Stimulated activated CD4-positive, alpha-beta T cell treated with anti-CD3 and anti-CD28 coated beads, TNF-alpha, amount 100 ng/mL, for 24 hours (primary cell): ENCODE measurements at regions not wholly inside any gene's neighbourhood (a gene's known extent, or its start where the extent isn't known, plus 50 kb on each side); places are given as distances from the start of the nearest gene placed in this dataset.

ENCODE experiments used
- DNase-seq, 3 experiments: peaks; one replicate each; pipeline ENCODE4 v3.0.0-alpha.2; 2020; ENCODE audit warnings: low read depth in 3 of 3

DNA sequence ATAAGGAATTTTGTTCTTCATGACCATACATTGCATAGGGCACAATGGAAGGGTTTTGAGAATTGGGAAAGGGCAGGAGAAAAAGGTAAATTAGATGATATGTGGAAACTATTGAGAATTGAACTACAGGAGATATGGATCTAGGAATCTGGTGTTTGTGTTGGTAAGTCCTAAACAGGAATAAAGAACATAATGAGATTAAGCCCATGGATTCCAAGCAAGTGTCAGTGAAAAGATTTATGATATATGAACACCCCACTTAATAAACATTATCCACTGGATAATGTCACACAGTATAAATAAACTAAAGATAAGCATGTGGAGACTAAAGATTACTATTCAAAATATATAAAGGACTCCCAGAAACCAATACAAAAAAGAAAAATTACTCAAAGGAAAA, 98.2 kb downstream of the TNFSF18 start:
- DNase-seq, result no peak

GRCh38 chr1:172954476-172955150, 96.1 kb downstream of the TNFSF18 start:
- DNase-seq, result no peak

DNA sequence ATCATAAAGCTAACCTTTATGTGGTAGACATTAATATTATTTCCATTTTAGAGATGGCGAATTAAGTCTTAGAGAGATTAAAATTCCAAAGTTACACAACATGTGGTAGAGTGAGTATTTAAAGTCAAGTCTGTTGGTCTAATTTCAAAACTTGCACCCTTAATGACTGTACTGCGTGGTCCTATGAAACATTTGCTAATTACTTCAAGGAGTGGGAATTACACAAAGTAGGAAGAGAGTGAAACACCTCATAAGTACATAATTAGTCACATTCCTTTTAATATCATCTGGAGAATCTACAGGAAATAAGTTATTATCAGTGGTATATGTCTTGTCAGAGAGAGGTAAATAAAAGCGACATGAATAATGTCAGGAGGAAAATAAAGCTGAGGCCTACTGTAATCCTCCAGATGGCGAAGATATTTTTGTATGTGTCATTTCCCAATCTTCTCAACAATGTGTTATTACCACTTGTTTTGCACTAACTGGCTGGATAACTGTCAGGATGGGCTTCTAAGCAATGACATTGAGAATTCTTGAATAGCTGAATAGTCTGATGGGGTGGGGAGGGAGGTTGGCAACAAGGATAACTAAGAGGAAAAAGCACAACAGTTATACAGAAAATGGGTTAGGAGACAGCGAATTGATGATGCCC, 95.5 kb downstream of the TNFSF18 start:
- DNase-seq, result no peak

GRCh38 chr1:172956871-172957270, 93.9 kb downstream of the TNFSF18 start:
- no peak for DNase-seq

DNA sequence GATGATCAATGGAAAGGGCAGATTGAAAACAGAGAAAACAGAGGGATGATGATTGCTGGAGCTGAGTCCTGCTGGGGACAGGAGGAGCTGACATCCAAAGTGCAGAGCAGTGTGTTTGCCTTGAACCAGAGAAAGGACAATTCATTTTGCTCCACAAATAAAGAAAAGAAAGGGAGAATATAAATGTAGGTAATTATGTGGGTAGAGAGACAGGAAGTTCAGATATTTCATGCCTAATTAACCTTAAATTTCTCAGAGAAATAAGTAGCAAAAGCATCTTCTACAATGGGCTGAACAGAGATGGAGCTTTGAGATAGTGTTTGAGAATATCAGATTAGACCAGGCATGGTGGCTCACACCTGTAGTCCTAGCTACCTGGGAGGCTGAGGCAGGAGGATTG, 93.2 kb downstream of the TNFSF18 start:
- DNase-seq, result no peak

DNA sequence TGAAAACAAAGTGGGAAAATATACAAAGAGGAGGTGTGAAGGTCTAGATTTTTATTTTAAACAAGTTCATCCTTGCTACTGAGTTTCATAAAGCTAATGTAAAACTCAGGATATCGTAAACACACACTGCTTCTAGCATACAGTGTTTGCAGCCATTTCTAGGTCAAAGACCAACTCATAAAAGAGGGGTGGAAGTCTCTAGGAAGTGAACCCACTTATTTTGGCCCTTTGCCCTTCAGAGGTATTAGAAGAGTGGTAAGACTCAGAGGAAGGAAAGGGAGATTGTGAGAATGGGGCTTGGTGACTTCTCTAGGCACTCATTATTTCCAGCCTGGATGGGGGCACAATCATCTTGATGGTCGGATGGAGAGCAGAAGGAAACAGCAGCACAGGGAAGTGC, 91.2 kb downstream of the TNFSF18 start:
- DNase-seq, result no peak

GRCh38 chr1:172960019-172960418, 90.7 kb downstream of the TNFSF18 start:
- DNase-seq, result no peak

GRCh38 chr1:172960454-172961208, 90.1 kb downstream of the TNFSF18 start:
- no peak for DNase-seq

GRCh38 chr1:172964864-172965263, 85.9 kb downstream of the TNFSF18 start:
- DNase-seq, result no peak

DNA sequence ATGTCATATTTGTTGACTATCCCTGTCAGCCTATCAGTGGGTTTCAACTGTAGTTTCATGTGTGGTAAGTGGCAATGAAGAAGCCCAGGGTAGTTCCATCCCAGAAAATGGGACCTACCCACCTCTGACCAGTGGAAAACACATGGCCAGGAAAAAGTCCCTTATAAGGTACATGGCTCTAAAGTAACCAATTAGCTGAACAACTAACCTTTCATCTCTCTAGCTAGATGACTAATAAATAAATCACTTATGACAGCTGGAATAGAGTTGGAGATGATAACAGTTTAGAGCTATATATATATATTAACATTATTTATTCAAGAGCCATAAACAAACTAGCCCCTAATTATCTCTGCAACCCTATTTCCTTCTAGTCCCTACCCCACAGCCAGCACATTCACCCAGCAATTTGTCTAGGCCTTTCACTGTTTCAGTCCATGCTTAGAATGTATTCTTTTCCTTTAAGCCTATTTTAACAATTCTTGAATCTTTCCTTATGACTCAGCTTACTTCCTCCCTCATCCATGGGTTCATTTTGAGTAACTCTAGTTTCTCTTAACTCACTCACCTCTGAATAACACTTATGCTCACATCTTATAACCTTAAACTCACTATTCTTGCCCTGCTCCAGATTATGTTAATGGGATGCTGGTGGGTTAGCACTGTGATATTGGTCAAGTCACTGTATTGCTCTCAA, 83.7 kb downstream of the TNFSF18 start:
- no peak for DNase-seq

DNA sequence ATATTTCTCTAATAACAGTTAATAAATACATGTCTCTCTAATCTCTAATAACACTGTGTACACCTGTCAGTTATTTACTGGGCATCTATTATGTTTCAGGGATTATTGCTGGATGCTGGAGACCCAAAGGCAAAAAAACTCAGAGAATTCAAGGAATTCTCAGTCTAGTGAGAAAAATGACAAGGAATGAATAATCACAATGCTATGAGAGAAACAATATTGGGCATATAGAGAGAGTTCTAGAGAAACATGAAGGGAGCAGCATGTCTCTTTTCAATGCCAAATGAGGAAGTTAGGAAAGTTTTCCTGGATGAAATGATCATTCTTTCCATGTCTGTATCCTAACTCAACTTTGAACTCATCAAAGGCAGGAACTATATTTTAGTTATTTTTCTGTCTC, 82.8 kb downstream of the TNFSF18 start:
- no peak for DNase-seq

DNA sequence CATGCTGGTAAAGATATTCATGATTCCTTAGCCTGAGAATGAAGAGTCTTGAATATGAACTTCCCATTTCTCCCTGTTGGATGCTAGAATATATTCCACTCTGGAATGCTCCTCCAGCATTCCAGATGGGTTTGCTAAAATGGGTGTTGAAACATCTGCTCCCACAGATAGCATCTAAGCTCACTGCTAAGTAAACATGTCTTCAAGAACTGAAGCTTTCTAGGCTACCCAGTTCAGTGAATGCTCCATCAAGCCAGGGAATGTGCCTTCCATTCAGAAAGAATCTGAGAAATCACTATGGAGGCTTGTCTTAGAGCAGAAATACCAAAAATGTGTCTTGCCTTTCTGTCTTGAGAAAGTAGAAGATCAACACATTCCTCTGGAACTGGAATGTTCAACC, 81.1 kb downstream of the TNFSF18 start:
- DNase-seq, result no peak

GRCh38 chr1:172970186-172970585, 80.6 kb downstream of the TNFSF18 start:
- no peak for DNase-seq

DNA sequence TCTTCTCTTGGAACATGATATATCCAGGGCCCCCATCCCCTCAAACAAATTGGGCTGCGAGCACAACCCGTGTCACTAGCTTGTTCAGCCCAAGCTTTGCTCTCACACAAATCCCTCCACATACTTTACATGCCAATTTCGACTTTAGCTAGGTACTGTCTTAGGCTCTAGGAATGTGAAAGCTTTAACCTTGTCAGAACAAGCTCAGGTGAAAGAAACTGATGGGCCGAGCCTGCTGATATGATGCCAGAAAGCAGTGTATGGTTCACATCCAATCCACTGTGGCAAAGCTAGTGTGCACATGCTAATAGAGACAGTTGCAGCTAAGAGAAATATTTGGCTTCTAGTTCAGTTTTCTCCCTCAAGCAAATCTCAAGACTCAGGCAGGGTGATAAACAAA, 79.5 kb downstream of the TNFSF18 start:
- DNase-seq, result no peak

DNA sequence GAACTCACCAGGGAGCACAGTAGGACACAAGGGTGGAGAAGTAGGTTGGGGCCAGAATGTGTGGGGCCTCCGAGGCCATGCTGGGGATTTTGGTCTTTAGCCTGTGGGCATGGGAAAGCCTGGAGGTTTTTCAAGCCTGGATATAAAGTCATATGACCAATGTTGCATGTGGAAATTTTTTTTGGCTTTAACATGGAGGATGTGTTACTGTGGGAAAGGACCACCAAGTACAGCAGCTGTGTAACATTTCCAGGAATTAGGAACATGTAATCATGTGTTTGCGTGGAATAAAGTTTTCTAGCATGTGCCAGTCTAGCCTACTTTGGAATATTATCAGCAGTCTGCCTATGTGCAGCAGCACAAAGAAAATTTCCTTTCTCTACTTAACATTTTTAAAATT, 78.5 kb downstream of the TNFSF18 start:
- no peak for DNase-seq

DNA sequence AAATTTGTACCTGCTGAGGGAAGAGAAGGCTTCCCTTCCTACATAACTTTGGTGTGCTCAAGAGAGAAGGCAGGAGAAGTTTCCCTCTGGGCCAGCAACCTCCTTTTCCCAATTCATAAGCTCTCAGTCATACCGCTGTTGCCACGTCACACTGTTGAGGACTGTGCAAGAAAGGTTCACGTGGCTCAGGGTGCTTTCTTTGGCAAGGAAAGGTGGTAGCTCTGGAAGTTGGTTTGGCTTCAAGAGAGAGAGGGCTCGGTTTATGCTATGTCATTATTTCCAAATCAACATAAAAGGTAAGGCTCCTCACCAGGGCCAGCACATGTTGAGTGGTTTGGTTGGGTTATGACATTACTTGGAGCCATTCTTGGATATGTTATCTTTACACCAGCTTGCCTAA, 77.3 kb downstream of the TNFSF18 start:
- no peak for DNase-seq

- DNase-seq, result no peak
Measured at GRCh38 chr1:172976222-172977041, 74.3 kb downstream of the TNFSF18 start.

DNA sequence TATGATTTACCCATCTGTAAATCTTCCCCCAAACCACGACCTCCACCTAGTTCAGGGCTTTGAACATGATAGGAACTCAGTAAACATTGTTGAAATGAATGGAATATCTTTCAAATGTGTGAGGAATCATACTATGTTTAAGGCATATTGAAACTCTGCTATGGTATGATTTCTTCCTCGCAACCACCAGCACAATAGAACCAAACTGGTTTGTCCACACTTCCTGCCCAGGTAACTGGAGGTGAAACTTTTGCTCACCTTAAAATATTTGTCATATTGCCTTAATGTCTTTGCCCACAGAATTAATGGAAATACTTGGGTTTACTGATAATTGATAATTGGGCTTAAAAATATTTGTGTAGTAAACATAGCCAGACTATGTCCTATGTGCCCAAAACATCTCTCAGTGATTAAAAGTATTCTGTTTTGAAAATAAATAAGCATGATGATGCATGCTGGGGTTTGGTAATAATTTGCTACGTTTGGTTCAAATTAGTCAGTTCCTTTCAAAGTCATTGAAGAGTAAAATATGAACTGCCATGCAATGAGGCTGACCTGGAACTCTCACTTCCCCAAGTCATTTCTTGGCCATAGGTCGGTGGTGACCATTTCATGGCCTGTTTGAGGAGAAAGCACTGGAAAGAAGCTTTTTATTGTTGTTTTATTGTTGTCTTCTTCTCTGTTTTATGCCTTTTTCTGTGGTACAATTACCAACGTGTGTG, 73.3 kb downstream of the TNFSF18 start:
- no peak for DNase-seq

DNA sequence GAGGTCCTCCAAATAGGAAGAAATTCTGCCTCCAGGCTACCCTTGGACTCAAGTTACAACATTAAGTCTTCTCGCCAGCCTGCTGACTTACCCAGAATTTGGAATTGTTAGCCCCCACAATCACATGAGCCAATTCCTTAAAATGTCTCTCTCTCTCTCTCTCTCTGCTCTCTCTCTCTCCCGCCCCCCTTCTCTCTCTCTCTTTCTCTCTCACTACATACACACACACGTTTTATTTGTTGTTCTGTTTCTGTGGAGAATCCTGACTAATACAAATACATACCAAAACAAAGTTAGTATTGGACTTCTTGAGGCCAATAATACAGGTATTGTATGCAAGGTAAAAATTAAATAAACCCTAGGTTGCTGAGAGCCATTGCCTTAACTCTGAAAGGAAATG, 72.1 kb downstream of the TNFSF18 start:
- DNase-seq, result no peak

- DNase-seq, result no peak
Measured at GRCh38 chr1:172979828-172980227, 70.9 kb downstream of the TNFSF18 start.

GRCh38 chr1:172980456-172980855, 70.3 kb downstream of the TNFSF18 start:
- no peak for DNase-seq
